NCI-H2107 treated with DMSO at 0.1 percent for 48 hours (cell line): ENCODE measurements at regions not wholly inside any gene's neighbourhood (a gene's known extent, or its start where the extent isn't known, plus 50 kb on each side); places are given as distances from the start of the nearest gene placed in this dataset.
A peak's percentile ranks its signal among the peaks of the same experiment; 100 is the strongest.
"Not testable (repeated sequence)": the region's sequence is repeated elsewhere in the genome, so short reads cannot be mapped to it uniquely, and the experiment has no call there.

Source experiments
- DNase-seq: peaks from one replicate; lab custom pipeline; 2025; ENCODE audit not compliant: unreplicated experiment; lab: John Stamatoyannopoulos, UW

DNA sequence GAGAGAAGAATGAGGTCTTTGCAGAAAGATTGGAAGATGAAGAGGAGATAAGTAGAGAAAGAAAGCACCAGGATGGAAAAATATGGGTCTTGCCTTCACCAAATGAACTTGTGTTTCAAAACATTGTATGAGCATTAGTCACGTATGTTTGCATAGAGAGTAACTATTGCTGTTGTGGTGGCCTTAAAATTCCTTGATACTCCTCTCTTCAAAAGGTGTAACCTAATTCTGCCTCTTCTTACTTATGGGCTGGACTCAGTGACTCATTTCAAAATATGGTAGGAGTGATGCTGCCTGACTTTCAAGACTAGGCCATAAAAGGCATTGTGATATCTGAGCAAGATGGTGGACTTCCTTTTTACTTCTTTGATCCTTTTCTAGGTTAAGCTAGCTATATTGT, 228.7 kb upstream of the ZNF385D start:
- DNase-seq, result no peak

GRCh38 chr3:21989341-21990042, 238.5 kb upstream of the ZNF385D start:
- no peak for DNase-seq

- no peak for DNase-seq
Measured at GRCh38 chr3:21991061-21991460, 240.1 kb upstream of the ZNF385D start.

- no peak for DNase-seq
Measured at GRCh38 chr3:21995079-21995607, 244.1 kb upstream of the ZNF385D start.

- DNase-seq, result no peak
Measured at GRCh38 chr3:22007368-22007767, 256.4 kb upstream of the ZNF385D start.

- no peak for DNase-seq
Measured at GRCh38 chr3:22010997-22011396, 260.0 kb upstream of the ZNF385D start.

- DNase-seq, result no peak
Measured at GRCh38 chr3:22012471-22012870, 261.5 kb upstream of the ZNF385D start.

DNA sequence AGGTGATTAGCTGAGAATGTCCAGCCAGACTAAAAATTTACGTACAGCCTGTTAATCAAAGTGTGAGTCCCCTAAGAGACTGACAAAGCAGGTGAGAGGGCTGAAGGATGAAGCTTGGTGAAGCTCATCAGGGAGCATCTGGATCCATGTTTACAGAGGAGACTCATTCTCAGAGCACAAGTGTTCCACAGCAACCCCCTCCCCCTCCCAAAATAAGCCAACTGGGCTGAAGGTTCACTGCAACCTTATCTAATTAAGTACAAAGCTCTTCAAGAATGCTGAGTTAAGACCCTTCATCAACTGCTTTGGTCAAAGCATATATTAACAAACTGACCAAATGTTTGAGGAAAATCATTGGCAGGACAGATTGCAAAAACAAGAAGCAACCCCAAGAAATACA, 262.6 kb upstream of the ZNF385D start:
- DNase-seq, result no peak

- no peak for DNase-seq
Measured at GRCh38 chr3:22016197-22016596, 265.2 kb upstream of the ZNF385D start.

GRCh38 chr3:22024638-22025037, 273.6 kb upstream of the ZNF385D start:
- DNase-seq, result not testable (repeated sequence)

DNA sequence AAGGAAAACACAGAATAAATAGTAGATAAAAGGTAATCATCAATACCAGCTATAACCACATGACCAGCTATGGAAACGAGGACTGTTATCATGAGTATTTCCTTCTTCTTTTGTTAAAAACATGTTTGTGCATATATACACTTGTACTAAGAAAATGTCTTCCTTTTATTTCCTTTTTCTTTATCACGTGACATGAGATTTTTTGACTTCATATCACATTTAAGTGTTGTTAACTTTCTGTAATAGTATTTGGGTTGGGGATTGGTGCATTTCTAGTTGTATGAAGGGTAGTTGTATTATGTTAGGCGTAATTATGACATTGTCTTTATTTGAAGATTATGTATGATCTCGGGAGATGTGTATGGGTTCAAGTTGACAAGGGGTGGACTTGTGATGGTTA, 278.5 kb upstream of the ZNF385D start:
- DNase-seq, result no peak

GRCh38 chr3:22039161-22039560, 288.2 kb upstream of the ZNF385D start:
- DNase-seq, result no peak

DNA sequence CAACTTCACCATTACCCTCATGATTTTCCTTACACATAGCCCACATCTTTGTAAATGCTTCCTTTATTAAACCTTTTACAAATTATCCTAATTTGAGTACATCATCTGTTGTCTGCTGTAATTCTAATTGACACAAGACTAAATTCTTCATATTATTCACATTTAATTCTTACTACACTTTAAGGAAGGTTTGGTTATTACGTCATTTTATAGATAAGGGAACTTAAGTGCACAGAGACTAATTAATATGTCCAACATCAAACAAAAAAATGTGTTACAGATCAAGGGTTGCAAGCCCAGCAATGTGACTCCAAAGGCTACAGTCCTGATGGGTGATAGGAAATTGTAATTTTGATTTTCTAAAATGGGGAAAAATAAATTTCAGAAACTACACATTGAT, 289.1 kb upstream of the ZNF385D start:
- no peak for DNase-seq

DNA sequence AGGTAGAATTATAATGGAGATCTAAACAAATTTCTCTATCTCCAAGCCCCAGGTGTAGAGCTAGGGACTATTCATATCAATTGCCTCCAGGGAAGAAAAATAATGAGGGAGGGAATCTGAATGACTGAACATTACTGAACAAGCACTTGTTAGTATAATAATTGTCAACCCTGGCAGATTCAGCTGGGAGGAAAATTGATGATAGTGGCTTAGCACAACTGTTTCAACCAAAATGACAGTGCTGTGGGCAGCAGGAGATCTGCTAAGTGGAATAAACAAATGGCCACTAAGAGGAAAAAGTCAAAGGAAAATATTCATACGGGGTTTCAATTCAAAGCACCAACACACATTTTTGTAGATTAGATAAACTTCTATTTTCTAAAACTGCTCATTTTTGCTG, 294.9 kb upstream of the ZNF385D start:
- DNase-seq, result no peak

DNA sequence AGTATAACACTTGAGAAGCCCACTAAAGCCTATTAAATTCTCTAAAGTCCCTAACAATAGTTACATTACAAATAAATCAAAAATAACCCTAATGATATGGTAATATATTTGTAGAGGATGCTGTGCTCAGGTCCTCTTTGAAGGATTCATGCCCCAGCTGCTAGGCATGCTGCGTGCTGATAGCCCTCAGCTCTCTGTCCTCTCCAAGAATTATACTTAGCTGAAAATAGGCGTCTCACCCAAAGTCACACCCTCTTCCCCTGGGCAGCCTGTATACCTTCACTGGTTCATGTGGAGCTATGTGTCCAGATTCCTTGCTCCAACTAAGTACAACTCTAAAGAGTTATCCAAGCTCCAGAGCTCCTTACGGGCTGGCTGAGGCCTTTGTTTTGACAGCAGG, 312.5 kb upstream of the ZNF385D start:
- DNase-seq, result no peak

- no peak for DNase-seq
Measured at GRCh38 chr3:22068619-22069018, 317.6 kb upstream of the ZNF385D start.

DNA sequence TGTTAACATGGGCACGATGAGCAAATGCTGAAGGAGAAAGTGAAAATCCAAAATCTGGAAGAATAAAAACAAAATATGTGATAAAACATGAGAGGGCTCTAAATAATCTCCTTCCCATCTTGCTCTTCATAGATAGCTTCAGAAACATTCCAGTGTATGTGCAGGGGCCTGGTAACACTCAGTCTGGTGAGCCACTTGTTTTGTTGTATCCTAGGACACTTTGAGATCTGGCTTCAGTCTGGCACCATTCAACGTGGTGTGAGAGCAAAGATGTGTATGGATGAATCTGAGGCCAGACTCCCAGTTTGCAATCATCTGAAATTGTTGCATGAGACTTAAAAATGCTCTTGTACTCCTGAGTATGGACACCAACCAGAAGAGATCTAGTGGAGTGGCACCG, 337.2 kb upstream of the ZNF385D start:
- no peak for DNase-seq

DNA sequence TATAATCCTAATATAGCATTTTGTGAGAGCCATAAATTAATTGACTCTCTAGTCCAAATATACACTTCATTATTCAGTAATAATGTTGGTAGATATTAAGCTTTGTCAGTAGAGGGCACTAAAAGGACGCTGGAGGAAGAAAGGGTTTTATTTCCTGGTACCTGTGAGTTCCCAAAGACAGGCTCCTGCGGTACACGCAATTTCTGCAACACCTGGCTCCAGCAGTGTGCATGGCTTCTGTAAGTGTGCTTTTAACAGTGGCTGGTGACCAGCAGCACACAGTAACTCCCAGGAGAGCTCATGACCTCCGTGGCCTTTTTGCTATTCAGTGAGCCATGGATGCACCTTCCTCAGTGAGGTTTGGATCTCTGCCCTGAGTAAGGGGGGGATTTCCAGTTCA, 338.3 kb upstream of the ZNF385D start:
- DNase-seq, result peak; percentile 20

GRCh38 chr3:22091329-22091728, 340.3 kb upstream of the ZNF385D start:
- no peak for DNase-seq

- no peak for DNase-seq
Measured at GRCh38 chr3:22098021-22098420, 347.0 kb upstream of the ZNF385D start.

GRCh38 chr3:22101351-22101750, 350.3 kb upstream of the ZNF385D start:
- DNase-seq, result no peak

DNA sequence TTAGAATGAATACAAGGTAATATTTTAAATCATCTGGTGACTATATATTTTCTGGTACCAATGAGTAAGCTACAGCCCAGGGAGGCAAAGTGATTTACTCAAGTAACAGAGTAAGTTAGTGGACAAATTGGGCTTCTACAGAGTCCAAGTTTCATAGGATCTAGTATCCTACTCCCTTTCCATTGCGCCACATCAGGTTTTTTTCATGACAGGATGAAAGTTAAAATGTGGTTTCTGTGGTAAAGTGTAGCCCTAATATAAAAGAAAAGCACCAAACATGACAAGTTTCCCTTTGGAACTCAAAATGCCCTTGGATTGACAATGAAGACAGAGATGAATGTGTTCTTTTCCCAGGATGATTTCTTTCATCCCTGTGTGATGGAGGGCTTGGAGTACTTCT, 350.8 kb upstream of the ZNF385D start:
- DNase-seq, result no peak

DNA sequence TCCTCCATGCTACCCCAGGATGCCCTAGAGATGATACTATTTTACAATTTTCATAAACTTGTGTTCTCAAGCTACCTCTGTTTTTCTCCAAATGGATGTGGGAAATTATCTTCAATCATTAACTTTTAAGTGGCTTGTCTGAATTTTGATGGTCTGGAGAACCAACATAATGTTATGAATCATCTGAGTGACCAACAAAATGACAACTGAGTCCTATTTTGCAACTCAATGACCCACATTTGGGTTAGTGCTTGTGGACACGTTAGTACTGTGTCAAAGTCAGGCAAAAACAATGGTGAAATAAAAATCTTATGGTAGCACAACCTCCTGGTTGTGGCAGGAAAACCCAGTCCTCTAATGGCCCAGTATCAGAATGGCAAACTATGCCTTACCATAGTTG, 352.4 kb upstream of the ZNF385D start:
- DNase-seq, result no peak
